HEK293T (cell line): ENCODE measurements at regions not wholly inside any gene's neighbourhood (a gene's known extent, or its start where the extent isn't known, plus 50 kb on each side); places are given as distances from the start of the nearest gene placed in this dataset.

Experiments
- BHLHE40 ChIP-seq: fragments of 450-650 bp; IDR thresholded peaks from 2 replicates; pipeline ENCODE4 v1.6.1; 2016; ENCODE audit warnings: mild to moderate bottlenecking, moderate library complexity, borderline replicate concordance
- FOXA1 ChIP-seq: fragments of 450-650 bp; IDR thresholded peaks from 2 replicates; pipeline ENCODE4 v1.6.1; 2016; ENCODE audit warnings: mild to moderate bottlenecking
- LEF1 ChIP-seq: fragments of 450-650 bp; IDR thresholded peaks from 2 replicates; pipeline ENCODE4 v1.6.1; 2017; ENCODE audit warnings: mild to moderate bottlenecking, borderline replicate concordance
- SP1 ChIP-seq: fragments of 450-650 bp; IDR thresholded peaks from 2 replicates; pipeline ENCODE4 v1.6.1; 2017
- TARDBP ChIP-seq: fragments of 450-650 bp; IDR thresholded peaks from 2 replicates; pipeline ENCODE4 v1.6.1; 2016

- TF ChIP-seq BHLHE40 (no peak), LEF1 (no peak), SP1 (no peak), TARDBP (no peak), FOXA1 (no peak)
These were observed 328.7 kb upstream of the ATP11B start for GRCh38 chr3:182464513-182465145.
